Effector memory CD4-positive, alpha-beta T cell (primary cell): ENCODE measurements at regions not wholly inside any gene's neighbourhood (a gene's known extent, or its start where the extent isn't known, plus 50 kb on each side); places are given as distances from the start of the nearest gene placed in this dataset.

ENCODE experiments used
- DNase-seq, 3 donors: peaks; one replicate each; pipeline ENCODE4 v3.0.0-alpha.2; 2020
- H3K27ac ChIP-seq: 2 replicates; pipeline ENCODE4 v1.7.0; 2013; ENCODE audit warnings: mild to moderate bottlenecking, low read length, moderate library complexity; ENCODE audit not compliant: insufficient read depth, poor library complexity, severe bottlenecking
- H3K27me3 ChIP-seq: replicated peaks from 2 replicates; pipeline ENCODE4 v1.7.0; 2013; ENCODE audit warnings: mild to moderate bottlenecking, low read length; ENCODE audit not compliant: insufficient read depth, control insufficient read depth, poor library complexity, severe bottlenecking
- H3K36me3 ChIP-seq: 2 replicates; pipeline ENCODE4 v1.7.0; 2013; ENCODE audit warnings: mild to moderate bottlenecking, low read length, moderate library complexity; ENCODE audit not compliant: control insufficient read depth, insufficient read depth
- H3K4me1 ChIP-seq: 2 replicates; pipeline ENCODE4 v1.7.0; 2013; ENCODE audit warnings: low read length, mild to moderate bottlenecking; ENCODE audit not compliant: control insufficient read depth, insufficient read depth, poor library complexity, severe bottlenecking
- H3K4me3 ChIP-seq: 2 replicates; pipeline ENCODE4 v1.7.0; 2013; ENCODE audit warnings: low read length, low read depth, mild to moderate bottlenecking; ENCODE audit not compliant: insufficient read depth, poor library complexity, severe bottlenecking
- H3K9me3 ChIP-seq: 2 replicates; pipeline ENCODE4 v1.7.0; 2013; ENCODE audit warnings: mild to moderate bottlenecking, low read length, moderate library complexity; ENCODE audit not compliant: control insufficient read depth

GRCh38 chr21:35309316-35309715 is 260.2 kb upstream of the RUNX1 start:
- no peaks in the 10 kb centered on the region for H3K9me3 ChIP-seq
- H3K4me1 ChIP-seq = no peaks in the 10 kb centered on the region
- no peak for DNase-seq
- H3K36me3 ChIP-seq = no peaks in the 10 kb centered on the region
- no peak overlapping the region for H3K27ac ChIP-seq
- no peaks in the 10 kb centered on the region for H3K27me3 ChIP-seq
- no peak overlapping the region for H3K4me3 ChIP-seq

GRCh38 chr21:35303085-35303484 is 254.0 kb upstream of the RUNX1 start:
- Histone ChIP-seq H3K27ac (no peak overlapping the region), H3K36me3 (no peaks in the 10 kb centered on the region), H3K4me3 (no peak overlapping the region), H3K4me1 (no peaks in the 10 kb centered on the region), H3K27me3 (no peaks in the 10 kb centered on the region), H3K9me3 (no peaks in the 10 kb centered on the region)
- DNase-seq = no peak

- H3K27ac ChIP-seq = no peak overlapping the region
- no peak for DNase-seq
- no peaks in the 10 kb centered on the region for H3K27me3 ChIP-seq
Measured at GRCh38 chr21:35298757-35299156, 249.7 kb upstream of the RUNX1 start.

GRCh38 chr21:35297665-35298064 is 248.6 kb upstream of the RUNX1 start:
- no peaks in the 10 kb centered on the region for H3K27me3 ChIP-seq
- no peak for DNase-seq
- no peak overlapping the region for H3K4me3 ChIP-seq
- H3K36me3 ChIP-seq = no peaks in the 10 kb centered on the region
- no peaks in the 10 kb centered on the region for H3K9me3 ChIP-seq
- no peak overlapping the region for H3K27ac ChIP-seq
- H3K4me1 ChIP-seq = no peaks in the 10 kb centered on the region

More at GRCh38 chr21:35298757-35299156, 249.7 kb upstream of the RUNX1 start:
- H3K36me3 ChIP-seq = no peaks in the 10 kb centered on the region
- H3K4me3 ChIP-seq = no peak overlapping the region
- no peaks in the 10 kb centered on the region for H3K4me1 ChIP-seq
- no peaks in the 10 kb centered on the region for H3K9me3 ChIP-seq

GRCh38 chr21:35294231-35294898 is 245.3 kb upstream of the RUNX1 start:
- Histone ChIP-seq H3K27me3 (no peaks in the 10 kb centered on the region), H3K36me3 (no peaks in the 10 kb centered on the region), H3K27ac (no peak overlapping the region), H3K4me3 (no peak overlapping the region), H3K9me3 (no peaks in the 10 kb centered on the region), H3K4me1 (no peaks in the 10 kb centered on the region)
- DNase-seq = no peak

DNA sequence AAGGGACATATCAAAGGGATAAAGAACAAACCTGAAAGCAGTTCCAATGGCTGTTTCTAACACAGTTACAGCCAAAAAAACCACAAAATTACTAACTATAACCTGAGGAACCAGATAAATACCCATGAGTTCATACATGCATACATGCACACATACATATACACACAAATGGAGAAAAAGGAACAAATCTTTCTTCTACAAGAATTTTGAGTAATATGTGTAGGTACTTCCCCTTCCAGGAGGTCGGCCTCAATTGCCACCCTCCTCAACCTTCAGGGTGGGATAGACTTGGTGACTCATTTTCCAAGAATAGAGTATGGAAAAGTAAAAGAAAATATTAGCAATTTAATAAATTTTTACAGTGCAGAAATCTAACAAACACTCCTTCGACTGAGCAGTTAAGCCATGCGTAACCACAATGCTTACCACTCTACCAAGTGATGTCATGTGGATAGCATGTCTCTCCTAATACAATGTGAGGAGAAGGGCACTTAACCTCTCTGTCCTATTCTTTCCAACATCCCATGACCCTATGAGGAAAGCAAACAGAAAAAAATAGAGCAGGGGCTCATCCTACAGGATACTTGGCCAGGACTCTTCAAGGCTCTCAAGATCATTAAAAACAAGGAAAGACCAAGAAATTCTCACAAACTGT is 243.0 kb upstream of the RUNX1 start:
- Histone ChIP-seq H3K27me3 (no peaks in the 10 kb centered on the region), H3K27ac (no peak overlapping the region)
- no peak for DNase-seq

DNA sequence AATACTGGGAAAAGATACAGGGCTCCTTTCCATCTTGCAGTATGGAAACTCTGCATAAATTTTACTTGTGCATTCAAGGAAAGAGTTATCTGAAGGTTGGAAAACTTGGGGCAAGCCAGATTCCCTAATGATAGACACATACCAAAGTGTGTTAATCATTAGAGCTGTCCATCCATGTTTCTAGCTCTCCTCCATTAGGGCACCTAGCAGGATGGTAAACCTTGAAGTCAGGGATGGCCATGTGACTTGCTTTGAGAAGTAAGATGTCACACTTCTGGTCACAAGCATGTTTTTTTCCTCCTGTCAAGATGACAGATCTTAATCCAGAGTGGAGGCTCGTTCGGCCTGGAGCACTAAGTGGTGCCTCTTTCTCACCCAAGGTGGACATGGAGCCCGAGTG is 241.9 kb upstream of the RUNX1 start:
- H3K36me3 ChIP-seq = no peaks in the 10 kb centered on the region
- no peaks in the 10 kb centered on the region for H3K4me1 ChIP-seq
- H3K27ac ChIP-seq = no peak overlapping the region
- no peaks in the 10 kb centered on the region for H3K27me3 ChIP-seq
- DNase-seq = no peak
- no peak overlapping the region for H3K4me3 ChIP-seq
- H3K9me3 ChIP-seq = no peaks in the 10 kb centered on the region

More for the DNA sequence above, 243.0 kb upstream of the RUNX1 start:
- H3K4me1 ChIP-seq = no peaks in the 10 kb centered on the region
- H3K4me3 ChIP-seq = no peak overlapping the region
- H3K36me3 ChIP-seq = no peaks in the 10 kb centered on the region
- H3K9me3 ChIP-seq = no peaks in the 10 kb centered on the region

DNA sequence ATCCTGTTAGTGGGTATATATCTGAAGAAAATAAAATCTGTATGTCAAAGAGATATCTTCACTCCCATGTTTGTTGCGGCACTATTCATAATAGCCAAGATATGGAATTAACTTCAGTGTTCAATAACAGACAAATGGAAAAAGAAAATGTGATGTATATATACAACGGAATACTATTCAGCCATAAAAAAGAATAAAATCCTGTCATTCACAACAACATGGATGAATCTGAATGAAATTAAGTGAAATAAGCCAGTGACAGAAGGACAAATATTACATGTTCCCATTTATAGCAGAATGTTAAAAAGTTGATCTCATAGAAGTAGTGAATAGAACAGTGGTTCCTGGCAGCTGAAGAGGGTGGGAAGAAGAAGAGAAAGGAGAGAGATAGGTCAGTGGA is 239.1 kb upstream of the RUNX1 start:
- no peaks in the 10 kb centered on the region for H3K36me3 ChIP-seq
- H3K27me3 ChIP-seq = no peaks in the 10 kb centered on the region
- no peaks in the 10 kb centered on the region for H3K9me3 ChIP-seq
- DNase-seq = no peak
- no peaks in the 10 kb centered on the region for H3K4me1 ChIP-seq
- no peak overlapping the region for H3K4me3 ChIP-seq
- no peak overlapping the region for H3K27ac ChIP-seq

DNA sequence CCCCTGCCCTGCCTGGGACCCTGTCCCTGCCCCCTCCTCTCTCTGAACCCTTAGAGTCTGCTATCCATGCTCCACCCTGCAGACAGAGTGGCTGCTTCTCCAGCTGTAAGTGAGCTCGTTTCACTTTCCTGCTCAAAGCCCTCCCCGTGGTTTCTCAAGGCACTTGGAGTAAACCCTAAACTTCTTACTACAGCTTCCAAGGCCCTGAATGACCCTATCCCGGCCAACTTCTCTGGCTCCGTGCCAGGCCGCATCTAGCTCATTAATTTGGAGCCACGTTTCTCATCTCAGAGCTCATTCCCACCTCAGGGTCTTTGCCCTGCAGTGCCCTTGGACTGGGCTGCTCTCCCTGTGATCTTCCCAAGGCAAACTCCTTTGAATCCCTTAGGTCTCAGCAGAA is 235.1 kb upstream of the RUNX1 start:
- no peaks in the 10 kb centered on the region for H3K27me3 ChIP-seq
- no peak overlapping the region for H3K4me3 ChIP-seq
- DNase-seq = no peak
- no peak overlapping the region for H3K27ac ChIP-seq
- H3K9me3 ChIP-seq = no peaks in the 10 kb centered on the region
- no peaks in the 10 kb centered on the region for H3K36me3 ChIP-seq
- H3K4me1 ChIP-seq = no peaks in the 10 kb centered on the region

DNA sequence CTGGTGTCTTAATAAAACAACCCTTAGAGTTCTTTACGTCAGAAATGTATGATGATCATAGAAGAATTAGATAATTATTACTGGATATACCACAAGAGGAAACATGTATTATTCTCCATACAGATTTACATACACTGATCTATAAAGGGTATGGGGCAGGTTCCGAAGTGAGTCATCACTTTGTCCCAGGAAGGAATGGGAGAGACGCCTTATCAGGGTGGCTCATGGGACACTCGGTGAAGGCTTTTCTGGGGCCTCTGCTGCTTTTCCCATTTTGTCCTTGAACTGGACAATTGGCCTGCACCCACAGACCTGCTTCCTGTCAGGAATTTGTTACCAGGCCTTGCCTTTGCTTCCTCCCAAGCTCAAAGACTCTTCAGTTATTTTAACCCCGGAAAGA is 233.8 kb upstream of the RUNX1 start:
- Histone ChIP-seq H3K27ac (no peak overlapping the region), H3K36me3 (no peaks in the 10 kb centered on the region), H3K27me3 (no peaks in the 10 kb centered on the region), H3K4me3 (no peak overlapping the region), H3K9me3 (no peaks in the 10 kb centered on the region), H3K4me1 (no peaks in the 10 kb centered on the region)
- no peak for DNase-seq
